Fibroblast of gingiva (primary cell): ENCODE measurements at regions not wholly inside any gene's neighbourhood (a gene's known extent, or its start where the extent isn't known, plus 50 kb on each side); places are given as distances from the start of the nearest gene placed in this dataset.

ENCODE experiments used
- DNase-seq: peaks from one replicate; pipeline ENCODE4 v3.0.0-alpha.2; 2011; ENCODE audit warnings: low read depth

GRCh38 chr10:28783087-28783486 is 105.8 kb downstream of the BAMBI start:
- DNase-seq = no peak

DNA sequence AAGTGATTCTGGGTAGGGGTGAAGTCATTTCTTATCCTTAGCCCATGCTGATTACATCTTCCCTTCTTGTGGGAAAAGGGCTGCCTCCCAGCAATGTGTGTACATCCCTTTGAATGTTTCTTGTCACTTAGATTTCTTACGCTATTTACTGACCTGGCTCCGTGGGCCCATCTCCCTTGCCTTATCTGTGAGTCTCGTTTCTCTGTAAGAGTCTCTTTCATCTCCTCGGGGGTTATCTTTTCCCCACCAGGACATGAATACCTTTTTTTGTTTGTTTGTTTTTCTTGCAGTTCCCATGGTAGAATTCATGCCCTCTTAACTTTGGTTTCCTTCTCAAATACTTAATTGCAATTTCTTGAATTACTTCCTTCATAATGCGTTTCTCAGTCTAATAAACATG is 107.7 kb downstream of the BAMBI start:
- DNase-seq = no peak

GRCh38 chr10:28788252-28788651 is 110.9 kb downstream of the BAMBI start:
- DNase-seq = no peak

- no peak for DNase-seq
Measured at GRCh38 chr10:28788762-28789161, 111.4 kb downstream of the BAMBI start.

DNA sequence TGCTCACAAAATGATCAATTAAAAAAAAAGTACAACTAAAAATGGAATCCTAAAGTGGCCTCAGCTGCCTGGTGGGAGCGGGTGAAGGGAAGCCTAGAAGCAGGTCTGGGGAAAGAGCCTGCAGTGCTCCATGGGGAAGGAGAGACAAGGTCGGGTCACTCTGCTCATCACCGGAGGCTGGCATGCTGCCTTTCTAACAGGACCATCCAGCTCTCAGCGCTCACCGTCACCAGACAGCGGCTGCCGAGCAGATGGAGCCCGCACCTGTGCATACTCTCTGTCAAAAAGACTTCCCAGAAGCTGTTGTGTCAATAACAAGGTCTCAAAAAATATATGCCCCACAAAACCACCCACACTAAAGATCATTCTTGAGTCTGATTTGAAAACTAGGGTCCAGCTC is 112.8 kb downstream of the BAMBI start:
- no peak for DNase-seq

DNA sequence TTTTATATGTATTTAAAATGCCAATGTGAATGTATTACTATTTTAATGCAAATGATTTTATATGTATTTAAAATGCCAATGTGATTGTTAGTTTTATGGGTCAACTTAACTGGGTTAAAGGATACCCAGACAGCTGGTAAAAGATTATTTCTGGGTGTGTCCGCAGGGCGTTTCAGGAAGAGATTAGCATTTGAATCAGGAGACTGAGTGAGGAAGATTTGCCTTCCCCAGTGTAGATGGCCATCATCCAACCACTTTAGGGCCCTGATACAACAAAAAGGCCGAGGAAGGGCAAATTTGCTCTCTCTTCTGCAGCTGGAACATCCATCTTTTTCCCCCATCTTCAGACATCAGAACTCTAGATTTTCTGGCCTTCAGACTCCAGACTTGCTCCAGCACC is 116.2 kb downstream of the BAMBI start:
- DNase-seq = no peak

GRCh38 chr10:28794986-28795385 is 117.7 kb downstream of the BAMBI start:
- DNase-seq = no peak

GRCh38 chr10:28796606-28797512 is 119.5 kb downstream of the BAMBI start:
- DNase-seq = no peak

- DNase-seq = no peak
Measured at GRCh38 chr10:28797904-28798371, 120.6 kb downstream of the BAMBI start.

DNA sequence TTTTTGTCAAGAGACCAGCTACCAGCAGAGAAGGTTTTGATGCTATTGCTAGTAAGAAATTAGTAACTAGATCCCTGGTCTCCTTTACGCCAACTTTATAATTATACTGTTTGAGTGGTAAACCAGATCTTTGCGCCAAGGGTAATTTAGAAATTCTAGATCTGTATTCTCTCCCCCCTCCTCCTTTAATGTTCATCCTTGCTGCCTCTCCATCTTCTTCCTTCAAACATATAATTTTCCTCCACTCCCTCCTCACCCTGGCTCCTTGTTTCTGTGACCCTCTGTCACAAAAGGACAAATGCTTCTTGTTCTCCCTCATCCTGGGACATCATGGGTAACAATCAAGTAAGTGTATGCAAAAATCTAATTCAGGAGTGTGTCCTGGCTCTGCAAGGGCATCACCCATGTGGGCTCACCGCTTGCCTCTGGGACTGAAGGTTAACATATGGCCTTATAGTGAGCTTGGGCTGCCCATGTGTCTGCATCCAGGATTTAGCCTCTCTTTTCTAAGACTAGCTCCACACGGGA is 121.2 kb downstream of the BAMBI start:
- DNase-seq = no peak

DNA sequence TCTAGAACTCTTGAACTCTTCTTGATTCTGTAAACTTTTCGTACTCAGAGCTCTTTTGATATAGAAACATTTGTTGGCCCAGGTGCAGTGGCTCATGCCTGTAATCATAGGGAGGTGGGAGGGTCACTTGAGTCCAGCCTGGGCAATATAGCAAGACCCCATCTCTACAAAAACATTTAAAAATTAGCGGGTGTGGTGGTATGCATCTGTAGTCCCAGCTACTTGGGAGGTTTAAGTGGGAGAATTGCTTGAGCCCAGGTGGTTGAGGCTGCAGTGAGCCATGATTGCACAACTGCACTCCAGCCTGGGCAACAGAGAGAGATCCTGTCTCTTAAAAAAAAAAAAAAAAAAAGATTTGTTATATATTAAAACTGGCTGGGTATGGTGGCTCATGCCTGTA is 121.6 kb downstream of the BAMBI start:
- DNase-seq = no peak

GRCh38 chr10:28800144-28800543 is 122.8 kb downstream of the BAMBI start:
- no peak for DNase-seq

DNA sequence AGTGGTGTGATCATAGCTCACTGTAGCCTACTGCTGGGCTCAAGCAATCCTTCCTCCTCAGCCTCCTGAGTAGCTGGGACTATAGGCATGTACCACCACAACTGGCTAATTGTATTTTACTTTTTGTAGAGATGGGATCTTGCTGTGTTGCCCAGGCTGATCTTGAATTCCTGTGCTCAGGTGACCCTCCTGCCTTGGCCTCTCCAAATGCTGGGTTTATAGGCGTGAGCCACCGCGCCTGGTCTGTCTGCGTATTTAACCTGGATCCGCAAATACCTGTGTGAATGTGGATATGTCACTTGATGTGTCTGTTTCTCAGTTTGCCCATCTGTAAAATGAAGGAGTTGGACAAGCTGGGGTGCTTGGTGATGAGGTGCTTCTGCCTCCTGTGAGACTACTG is 123.9 kb downstream of the BAMBI start:
- no peak for DNase-seq

GRCh38 chr10:28801869-28802268 is 124.5 kb downstream of the BAMBI start:
- DNase-seq = no peak

DNA sequence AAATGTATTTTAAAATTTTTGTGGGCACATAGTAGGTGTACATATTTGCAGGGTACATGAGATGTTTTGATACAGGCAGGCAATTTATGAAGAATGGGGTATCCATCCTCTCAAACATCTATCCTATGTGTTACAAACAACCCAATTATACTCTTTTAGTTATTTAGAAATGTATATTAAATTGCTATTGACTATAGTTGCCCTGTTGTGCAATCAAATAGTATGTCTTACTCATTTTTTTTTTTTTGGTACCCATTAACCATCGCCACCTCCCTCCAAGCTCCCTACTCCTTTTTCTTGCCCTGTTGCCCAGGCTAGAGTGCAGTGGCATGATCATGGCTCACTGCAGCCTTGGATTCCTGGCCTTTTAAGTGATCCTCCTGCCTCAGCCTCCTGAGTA is 128.1 kb downstream of the BAMBI start:
- DNase-seq = no peak

- no peak for DNase-seq
Measured at GRCh38 chr10:28806488-28806941, 129.2 kb downstream of the BAMBI start.

DNA sequence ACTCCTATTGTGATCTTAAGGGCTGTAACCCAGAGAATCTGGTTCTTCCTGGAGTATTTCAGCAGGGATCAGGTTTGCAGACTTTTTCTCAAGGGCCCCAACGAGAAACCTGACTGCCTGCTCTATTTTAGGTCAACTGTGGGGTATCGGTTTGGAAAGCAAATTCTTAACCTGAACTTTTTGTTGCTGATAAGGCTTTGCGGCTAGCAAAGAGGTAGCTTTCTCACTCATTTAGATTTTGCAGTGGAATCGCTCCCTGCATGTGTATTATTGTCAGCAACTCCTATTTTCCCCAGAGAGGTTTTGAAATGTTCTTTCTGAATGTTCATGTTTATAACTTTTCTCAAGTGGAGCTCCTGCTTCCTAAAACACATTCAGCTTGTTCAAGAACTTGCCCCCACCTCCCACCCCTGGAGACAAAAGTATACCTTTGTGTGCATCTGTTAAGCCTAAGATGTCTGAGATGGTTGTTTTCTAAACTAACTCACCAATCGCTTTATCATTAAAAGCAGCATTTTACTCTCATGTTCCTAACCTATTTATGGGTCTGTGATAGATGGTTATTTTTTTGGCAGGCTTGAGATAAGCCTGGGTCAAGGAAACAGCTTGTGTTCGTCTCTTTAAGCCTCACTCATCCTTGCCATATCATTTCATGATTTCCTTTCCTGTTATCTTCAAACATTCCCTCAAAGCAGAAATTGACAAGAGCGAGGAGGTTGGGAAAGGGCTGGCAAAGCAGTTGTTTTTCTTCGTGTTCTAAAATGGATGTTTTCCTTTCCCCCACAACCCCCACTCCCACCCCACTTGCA is 129.8 kb downstream of the BAMBI start:
- no peak for DNase-seq

DNA sequence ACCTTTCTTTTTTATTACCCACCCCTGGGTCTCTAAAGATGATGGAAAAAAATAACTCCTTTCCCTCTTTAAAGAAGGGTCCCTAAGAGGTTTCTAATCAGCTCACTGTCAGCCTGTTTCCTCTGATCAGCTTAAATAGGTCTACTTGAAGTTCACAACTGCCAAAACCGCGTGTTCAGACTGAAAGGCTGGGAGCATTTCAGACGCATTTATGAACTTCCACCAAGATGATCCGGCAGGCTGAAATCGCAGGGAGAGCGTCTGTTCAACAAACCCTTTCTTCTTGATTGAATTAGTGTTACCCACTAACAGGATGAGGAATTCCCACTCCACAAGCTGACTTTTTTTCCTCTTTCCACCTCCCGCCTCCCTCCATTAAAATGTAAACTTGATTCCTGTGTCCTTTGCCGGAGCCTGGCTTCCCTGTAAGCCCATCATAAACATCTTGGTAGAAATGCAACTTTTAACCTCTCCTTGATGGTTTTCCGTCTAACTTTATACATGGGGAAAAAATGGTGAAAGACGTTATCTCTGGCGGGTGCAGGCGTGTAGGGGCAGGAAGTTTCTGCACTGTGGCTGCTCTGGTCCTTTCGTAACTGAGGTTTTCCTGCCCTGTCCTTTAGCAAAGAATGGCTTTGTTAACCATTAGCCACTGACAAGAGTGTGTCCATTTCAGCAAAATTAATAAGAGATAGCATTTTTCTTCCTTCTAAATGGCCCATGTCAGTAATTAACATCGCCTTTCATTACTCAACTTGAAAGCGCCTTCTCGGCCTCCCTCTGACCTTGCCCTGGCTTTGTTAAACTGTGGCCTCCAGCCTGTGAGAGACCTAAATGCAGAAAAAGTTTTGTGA is 130.7 kb downstream of the BAMBI start:
- no peak for DNase-seq

DNA sequence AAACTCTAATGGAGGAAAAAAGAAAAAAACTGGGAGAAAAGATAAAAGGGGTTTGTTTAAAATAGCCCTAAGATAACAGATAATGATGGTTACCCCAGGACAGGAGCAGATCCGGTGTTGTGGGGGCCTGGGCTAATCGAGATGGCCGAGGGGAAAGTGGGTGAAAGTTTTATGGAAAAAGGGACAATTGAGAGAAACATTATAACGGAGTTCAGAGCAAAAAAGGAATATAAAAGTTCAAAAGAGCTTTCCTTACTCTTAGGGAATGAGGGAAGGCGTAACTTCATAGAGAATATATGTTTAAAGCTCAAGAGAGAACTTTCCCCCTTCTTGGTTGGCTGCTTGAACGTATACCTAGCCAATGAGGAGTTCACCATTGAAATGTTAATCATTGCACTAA is 131.4 kb downstream of the BAMBI start:
- DNase-seq = no peak

- no peak for DNase-seq
Measured at GRCh38 chr10:28810057-28810870, 132.9 kb downstream of the BAMBI start.
